T-helper 1 cell treated with Interleukin-12 subunit alpha and Interleukin-12 subunit beta and Interleukin-4 antibody, amounts not matched to agents 30 ng/mL and 1 ng/mL, for 36 hours (primary cell): ENCODE measurements at regions not wholly inside any gene's neighbourhood (a gene's known extent, or its start where the extent isn't known, plus 50 kb on each side); places are given as distances from the start of the nearest gene placed in this dataset.

Experiments
- intact Hi-C: fragments of 100-400 bp; cut with micrococcal nuclease; formaldehyde crosslinking; loops from one replicate; pipeline ENCODE4 v1.15.1; 2024

GRCh38 chr10:108301002-108301401 lies 1136.5 kb upstream of the SORCS1 start:
- intact Hi-C loops: no loop called here

- intact Hi-C loops: no loop called here
Measured at GRCh38 chr10:108290823-108291222, 1126.3 kb upstream of the SORCS1 start.

- intact Hi-C loops: no loop called here
Measured at GRCh38 chr10:108275895-108276685, 1111.6 kb upstream of the SORCS1 start.

GRCh38 chr10:108260383-108260906 lies 1095.9 kb upstream of the SORCS1 start:
- intact Hi-C loops: no loop called here

GRCh38 chr10:108254089-108254488 lies 1089.6 kb upstream of the SORCS1 start:
- intact Hi-C loops: no loop called here

- intact Hi-C loops: no loop called here
Measured at GRCh38 chr10:108252771-108253170, 1088.3 kb upstream of the SORCS1 start.

GRCh38 chr10:108250936-108251620 lies 1086.6 kb upstream of the SORCS1 start:
- intact Hi-C loops: no loop called here

- intact Hi-C loops: no loop called here
Measured at GRCh38 chr10:108249940-108250339, 1085.4 kb upstream of the SORCS1 start.

GRCh38 chr10:108244443-108245228 lies 1080.1 kb upstream of the SORCS1 start:
- intact Hi-C loops: no loop called here

- intact Hi-C loops: no loop called here
Measured at GRCh38 chr10:108241166-108241565, 1076.7 kb upstream of the SORCS1 start.

- intact Hi-C loops: no loop called here
Measured at GRCh38 chr10:108238261-108238660, 1073.8 kb upstream of the SORCS1 start.

- intact Hi-C loops: no loop called here
Measured at GRCh38 chr10:108230478-108231170, 1066.1 kb upstream of the SORCS1 start.

GRCh38 chr10:108208732-108209131 lies 1044.2 kb upstream of the SORCS1 start:
- intact Hi-C loops: no loop called here

GRCh38 chr10:108208038-108208437 lies 1043.5 kb upstream of the SORCS1 start:
- intact Hi-C loops: no loop called here

- intact Hi-C loops: no loop called here
Measured at GRCh38 chr10:108204528-108205305, 1040.2 kb upstream of the SORCS1 start.

- intact Hi-C loops: no loop called here
Measured at GRCh38 chr10:108203905-108204527, 1039.5 kb upstream of the SORCS1 start.

- intact Hi-C loops: loop anchor here (10.0 kb wide), 1 partner anchor 1483 kb away; no protein-coding TSS in a partner anchor
Measured at GRCh38 chr10:108187408-108188012, 1023.0 kb upstream of the SORCS1 start.

- intact Hi-C loops: loop anchor here (10.0 kb wide), 1 partner anchor 1479 kb away; no protein-coding TSS in a partner anchor
Measured at GRCh38 chr10:108184114-108184513, 1019.6 kb upstream of the SORCS1 start.

GRCh38 chr10:108180878-108181277 lies 1016.4 kb upstream of the SORCS1 start:
- intact Hi-C loops: loop anchor here (10.0 kb wide), 1 partner anchor 1476 kb away; no protein-coding TSS in a partner anchor
